GM23248 (cell line): ENCODE measurements at regions not wholly inside any gene's neighbourhood (a gene's known extent, or its start where the extent isn't known, plus 50 kb on each side); places are given as distances from the start of the nearest gene placed in this dataset.

Experiments used
- EZH2 ChIP-seq: fragments of 200-600 bp; sonication (generic); IDR thresholded peaks from 2 replicates; pipeline ENCODE4 v1.6.1; 2018; ENCODE audit warnings: antibody characterized with exemption, mild to moderate bottlenecking; ENCODE audit not compliant: insufficient read depth, poor library complexity, severe bottlenecking
- EZH2phosphoT487 ChIP-seq: fragments of 200-600 bp; sonication (generic); IDR thresholded peaks from 2 replicates; pipeline ENCODE4 v1.6.1; 2018; ENCODE audit warnings: antibody characterized with exemption, moderate library complexity, mild to moderate bottlenecking, low read depth; ENCODE audit not compliant: insufficient read depth

DNA sequence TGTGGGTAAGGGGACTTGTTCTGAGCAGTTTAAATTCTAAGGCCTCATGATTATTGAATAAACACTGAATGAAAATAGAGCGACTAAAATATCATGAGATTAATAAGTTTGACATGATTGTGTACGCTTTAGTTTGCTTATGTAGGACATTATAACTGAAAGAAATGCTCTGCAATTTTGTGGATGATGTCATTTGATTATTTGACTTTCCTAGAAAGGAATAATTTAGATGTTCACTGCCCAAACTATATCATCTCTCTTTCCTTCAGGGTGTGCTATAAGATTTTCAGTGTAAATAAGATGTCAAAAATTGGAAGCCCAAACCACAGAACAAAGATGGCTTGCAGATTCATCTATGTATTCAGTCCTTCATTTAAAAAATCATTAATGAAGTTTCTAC, 115.7 kb upstream of the MTAP start:
- no peak for TF ChIP-seq EZH2
- no peak for TF ChIP-seq EZH2phosphoT487
